SK-N-SH (cell line): ENCODE measurements at regions not wholly inside any gene's neighbourhood (a gene's known extent, or its start where the extent isn't known, plus 50 kb on each side); places are given as distances from the start of the nearest gene placed in this dataset.
A peak's percentile ranks its signal among the peaks of the same experiment; 100 is the strongest.

ENCODE experiments used
- CTCF ChIA-PET: fragments of 300-600, 350-600 bp; formaldehyde crosslinking; extraction: SDS; loops from one replicate; lab custom pipeline; 2021; lab: Yijun Ruan, JAX
- POLR2A ChIA-PET: fragments of 350-600 bp; sonication (Branson Sonifier 250); formaldehyde crosslinking; extraction: SDS; loops from one replicate; lab custom pipeline; 2020; ENCODE audit warnings: antibody characterized with exemption, inconsistent platforms; lab: Yijun Ruan, JAX
- DNase-seq: peaks from one replicate; pipeline ENCODE4 v3.0.0; 2012
- H2AFZ ChIP-seq: fragments of 200-600 bp; sonication (generic); 2 replicates; pipeline ENCODE4 v1.8.1; 2016; ENCODE audit warnings: antibody characterized with exemption, mild to moderate bottlenecking, low read depth
- H3F3A ChIP-seq: fragments of 200-600 bp; sonication (generic); replicated peaks from 2 replicates; pipeline ENCODE3; 2016; ENCODE audit warnings: antibody characterized with exemption, mild to moderate bottlenecking; ENCODE audit not compliant: insufficient read depth
- H3K27ac ChIP-seq, 2 experiments: fragments of 200-500 bp in 1 of 2; fragments of 200-600 bp in 1 of 2; sonication (Bioruptor generic) in 1 of 2; sonication (generic), shearing (Covaris generic) in 1 of 2; 2 replicates each; pipeline versions ENCODE4 v1.5.1 to v1.6.1; 2014 to 2016; ENCODE audit warnings: low read depth in 2 of 2, inconsistent platforms in 1 of 2, low read length in 1 of 2, mild to moderate bottlenecking in 1 of 2, mixed read lengths in 1 of 2
- H3K27me3 ChIP-seq: fragments of 200-600 bp; sonication (generic), shearing (Covaris generic); 2 replicates; pipeline ENCODE4 v1.6.1; 2016; ENCODE audit warnings: mixed run types; ENCODE audit not compliant: insufficient read depth
- H3K36me3 ChIP-seq, 2 experiments: fragments of 200-500 bp in 1 of 2; fragments of 200-600 bp in 1 of 2; sonication (Bioruptor generic) in 1 of 2; sonication (generic) in 1 of 2; replicated peaks in 1 of 2; 2 replicates each; pipeline versions ENCODE3 to v1.5.1; 2014 to 2016; ENCODE audit warnings: low read length in 1 of 2, mild to moderate bottlenecking in 1 of 2; ENCODE audit not compliant: insufficient read depth in 2 of 2, control insufficient read depth in 1 of 2
- H3K4me1 ChIP-seq, 2 experiments: fragments of 200-500 bp in 1 of 2; fragments of 200-600 bp in 1 of 2; sonication (Bioruptor generic) in 1 of 2; sonication (generic), shearing (Covaris generic) in 1 of 2; 2 replicates each; pipeline versions ENCODE4 v1.5.1 to v1.6.1; 2014 to 2016; ENCODE audit warnings: low read depth in 1 of 2, low read length in 1 of 2, mixed run types in 1 of 2; ENCODE audit not compliant: insufficient read depth in 2 of 2, control insufficient read depth in 1 of 2
- H3K4me2 ChIP-seq: fragments of 200-600 bp; sonication (generic), shearing (Covaris generic); 2 replicates; pipeline ENCODE4 v1.6.1; 2017; ENCODE audit warnings: mixed run types
- H3K4me3 ChIP-seq, 2 experiments: fragments of 200-500 bp in 1 of 2; fragments of 200-600 bp in 1 of 2; sonication (Bioruptor generic) in 1 of 2; sonication (generic), shearing (Covaris generic) in 1 of 2; 2 replicates each; pipeline versions ENCODE4 v1.5.1 to v1.8.1; 2014 to 2016; ENCODE audit warnings: low read depth in 2 of 2, inconsistent platforms in 1 of 2, low read length in 1 of 2, mild to moderate bottlenecking in 1 of 2, mixed read lengths in 1 of 2, moderate library complexity in 1 of 2
- H3K79me2 ChIP-seq: fragments of 200-600 bp; sonication (generic); 2 replicates; pipeline ENCODE4 v1.8.1; 2017; ENCODE audit warnings: mild to moderate bottlenecking; ENCODE audit not compliant: insufficient read depth
- H3K9ac ChIP-seq: fragments of 200-600 bp; sonication (generic); 2 replicates; pipeline ENCODE4 v1.6.1; 2017; ENCODE audit warnings: mixed run types
- H3K9me2 ChIP-seq: fragments of 200-600 bp; sonication (generic); 2 replicates; pipeline ENCODE4 v1.6.1; 2017; ENCODE audit warnings: mixed run types
- H3K9me3 ChIP-seq: fragments of 200-600 bp; sonication (generic); 2 replicates; pipeline ENCODE4 v1.6.1; 2017; ENCODE audit warnings: mixed run types, mild to moderate bottlenecking, moderate library complexity
- H4K20me1 ChIP-seq: fragments of 200-600 bp; sonication (generic); 2 replicates; pipeline ENCODE4 v1.6.1; 2017; ENCODE audit warnings: mild to moderate bottlenecking, mixed run types; ENCODE audit not compliant: insufficient read depth
- FOXJ3 ChIP-seq: sonication (generic); formaldehyde crosslinking; IDR thresholded peaks from 2 replicates; pipeline ENCODE4 v1.5.1; 2020; ENCODE audit warnings: mild to moderate bottlenecking, missing genetic modification reagents
- GATA2 ChIP-seq: sonication (generic); formaldehyde crosslinking; IDR thresholded peaks from 2 replicates; pipeline ENCODE4 v1.5.0; 2020; ENCODE audit warnings: mild to moderate bottlenecking, missing genetic modification reagents
- MEF2A ChIP-seq: IDR thresholded peaks from 2 replicates; pipeline ENCODE4 v1.4.0; 2012; ENCODE audit warnings: low read depth, borderline replicate concordance
- NFIC ChIP-seq: IDR thresholded peaks from 2 replicates; pipeline ENCODE4 v1.4.0; 2012; ENCODE audit warnings: borderline replicate concordance
- RAD21 ChIP-seq: IDR thresholded peaks from 2 replicates; pipeline ENCODE4 v1.6.1; 2012; ENCODE audit warnings: mild to moderate bottlenecking, low read length
- SIN3A ChIP-seq: IDR thresholded peaks from 2 replicates; pipeline ENCODE4 v1.6.1; 2012; ENCODE audit warnings: low read depth, mild to moderate bottlenecking, low read length, moderate library complexity, borderline replicate concordance
- TAF1 ChIP-seq: IDR thresholded peaks from 2 replicates; pipeline ENCODE4 v1.6.1; 2012; ENCODE audit warnings: low read depth, mild to moderate bottlenecking, low read length, moderate library complexity, borderline replicate concordance
- YY1 ChIP-seq: IDR thresholded peaks from 2 replicates; pipeline ENCODE4 v1.4.0; 2012; ENCODE audit warnings: low read depth, mild to moderate bottlenecking
- WGBS: methylation state at CpG from one replicate; pipeline ENCODE4 v1.1.6; 2017; ENCODE audit warnings: low lambda C conversion rate; 5-methylcytosine and 5-hydroxymethylcytosine counted together

- peaks cover 0 to 24% of the 10 kb centered on the region in 2 experiments; a peak in 3 of 4 replicates for H3K4me1 ChIP-seq
- no peak overlapping the region for H3K4me3 ChIP-seq
- no peaks in the 10 kb centered on the region for H3K9me2 ChIP-seq
- no peak overlapping the region for H2AFZ ChIP-seq
- ChIA-PET CTCF (no interaction called here), POLR2A (no interaction called here)
- WGBS = 98% methylated on average over 3 of the region's 3 CpGs
- DNase-seq = no peak
- no peak overlapping the region for H3K4me2 ChIP-seq
- no peaks in the 10 kb centered on the region for H3K27me3 ChIP-seq
- no peak overlapping the region for H3K9ac ChIP-seq
- H3K79me2 ChIP-seq = no peaks in the 10 kb centered on the region
- H3K27ac ChIP-seq = no peak overlapping the region
- no peak for TF ChIP-seq SIN3A
- TF ChIP-seq MEF2A = no peak
- no peak for TF ChIP-seq FOXJ3 (CRISPR knock-in tag)
- H3F3A ChIP-seq = peaks cover 14% of the 10 kb centered on the region
- no peaks in the 10 kb centered on the region for H3K9me3 ChIP-seq
- H3K36me3 ChIP-seq = no peaks in the 10 kb centered on the region
- no peaks in the 10 kb centered on the region for H4K20me1 ChIP-seq
Measured at GRCh38 chr2:145591109-145591809, 1071.3 kb upstream of the ZEB2 start.

- Histone ChIP-seq H3K9me2 (no peaks in the 10 kb centered on the region), H3K27ac (no peak overlapping the region), H3K4me1 (peaks cover 3 to 13% of the 10 kb centered on the region in 2 experiments; a peak in 3 of 4 replicates), H3K4me2 (no peak overlapping the region), H3K9ac (no peak overlapping the region), H3K27me3 (no peaks in the 10 kb centered on the region), H3K9me3 (no peaks in the 10 kb centered on the region), H3K79me2 (no peaks in the 10 kb centered on the region), H2AFZ (no peak overlapping the region), H3K4me3 (no peak overlapping the region), H4K20me1 (no peaks in the 10 kb centered on the region), H3K36me3 (no peaks in the 10 kb centered on the region), H3F3A (no peaks in the 10 kb centered on the region)
- ChIA-PET CTCF (no interaction called here), POLR2A (no interaction called here)
- WGBS = 96% methylated on average over 3 of the region's 3 CpGs
- no peak for TF ChIP-seq TAF1
- no peak for TF ChIP-seq YY1
- TF ChIP-seq NFIC = no peak
- DNase-seq = no peak
Measured at GRCh38 chr2:145587922-145588321, 1068.0 kb upstream of the ZEB2 start.

DNA sequence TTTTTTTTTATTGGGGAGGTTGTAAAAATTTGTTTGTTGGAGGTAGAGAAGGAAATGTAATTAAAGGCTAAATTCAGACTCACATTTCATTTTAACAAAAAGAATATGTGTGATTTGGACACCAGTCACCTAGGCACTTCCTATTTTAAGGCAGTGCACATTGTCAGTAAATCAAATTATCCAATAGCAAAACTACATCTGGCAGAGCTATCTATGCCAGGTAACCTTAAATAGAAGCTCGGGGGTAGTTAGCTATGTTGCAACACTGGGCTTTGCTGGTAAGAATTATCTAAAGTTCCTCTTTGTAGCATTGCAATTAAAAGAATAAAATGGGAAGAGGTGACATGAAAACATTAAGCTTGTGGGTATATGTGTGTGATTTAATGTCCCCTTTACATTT lies 1064.4 kb upstream of the ZEB2 start:
- no peak overlapping the region for H2AFZ ChIP-seq
- CTCF ChIA-PET = no interaction called here
- TF ChIP-seq RAD21 (no peak), GATA2 (CRISPR knock-in tag) (0 out of 2 replicates have a peak, but pooled peaks have one; percentile 18)

More for the DNA sequence above, 1064.4 kb upstream of the ZEB2 start:
- 70% methylated on average over 1 of the region's 1 CpG for WGBS
- Histone ChIP-seq H3K9me3 (no peaks in the 10 kb centered on the region), H3K4me2 (no peak overlapping the region), H3K79me2 (no peaks in the 10 kb centered on the region), H3K9ac (no peak overlapping the region), H4K20me1 (no peaks in the 10 kb centered on the region), H3K4me3 (no peak overlapping the region), H3K27ac (peak overlapping the region in 1 of 2 experiments; percentile 39; a peak in 2 of 4 replicates), H3F3A (no peaks in the 10 kb centered on the region), H3K4me1 (peaks cover 3 to 8% of the 10 kb centered on the region in 2 experiments; a peak in 2 of 4 replicates), H3K9me2 (no peaks in the 10 kb centered on the region), H3K36me3 (no peaks in the 10 kb centered on the region), H3K27me3 (no peaks in the 10 kb centered on the region)
- POLR2A ChIA-PET = no interaction called here
- no peak for DNase-seq
